Lung (tissue), 11 donors: ENCODE measurements at regions not wholly inside any gene's neighbourhood (a gene's known extent, or its start where the extent isn't known, plus 50 kb on each side); places are given as distances from the start of the nearest gene placed in this dataset.

Experiments
- ATAC-seq: fragments of 200-7000 bp; cut with Tn5 transposase; one replicate; pipeline ENCODE4 v1.9.1; 2020; ENCODE audit warnings: moderate number of reproducible peaks; ENCODE audit not compliant: insufficient read depth, low FRiP score
- DNase-seq, 3 donors: peaks; one replicate each; pipeline ENCODE4 v3.0.0-alpha.2; 2013 to 2017
- H3K27ac ChIP-seq, 2 donors: one replicate each; pipeline ENCODE4 v1.5.1; 2013; ENCODE audit warnings: mild to moderate bottlenecking in 2 of 2, moderate library complexity in 2 of 2, control low read depth in 1 of 2, inconsistent platforms in 1 of 2, low read depth in 1 of 2, low read length in 1 of 2
- H3K27me3 ChIP-seq, 3 donors: one replicate each; pipeline ENCODE4 v1.5.1; 2013; ENCODE audit warnings: low read length in 2 of 3; ENCODE audit not compliant: control insufficient read depth in 3 of 3, insufficient read depth in 3 of 3
- H3K36me3 ChIP-seq, 4 donors: one replicate each; pipeline ENCODE4 v1.5.1; 2013; ENCODE audit warnings: low read length in 4 of 4, mild to moderate bottlenecking in 1 of 4, moderate library complexity in 1 of 4; ENCODE audit not compliant: control insufficient read depth in 4 of 4, insufficient read depth in 4 of 4
- H3K4me1 ChIP-seq, 5 donors: one replicate each; pipeline ENCODE4 v1.5.1; 2013; ENCODE audit warnings: low read length in 5 of 5, mild to moderate bottlenecking in 2 of 5, moderate library complexity in 1 of 5; ENCODE audit not compliant: control insufficient read depth in 5 of 5, insufficient read depth in 5 of 5
- H3K4me3 ChIP-seq: one replicate; pipeline ENCODE4 v1.5.1; 2013; ENCODE audit warnings: mild to moderate bottlenecking, control low read depth, moderate library complexity
- H3K9ac ChIP-seq, 2 donors: one replicate each; pipeline ENCODE4 v1.5.1; 2013; ENCODE audit warnings: low read length in 2 of 2, control low read depth in 1 of 2; ENCODE audit not compliant: insufficient read depth in 1 of 2
- H3K9me3 ChIP-seq, 4 donors: one replicate each; pipeline ENCODE4 v1.5.1; 2013; ENCODE audit warnings: low read length in 3 of 4, mild to moderate bottlenecking in 1 of 4, moderate library complexity in 1 of 4; ENCODE audit not compliant: control insufficient read depth in 4 of 4, insufficient read depth in 3 of 4
- WGBS, 2 donors: extraction: QIAGEN DNeasy Blood & Tissue Kit; methylation state at CpG; one replicate each; pipeline ENCODE4 v1.1.7; 2013; 5-methylcytosine and 5-hydroxymethylcytosine counted together
- TF ChIP-seq, protein P1 (sequence below): IDR thresholded peaks from 2 replicates; pipeline ENCODE4 v1.5.1; 2012; ENCODE audit warnings: mild to moderate bottlenecking; ENCODE audit errors: control extremely low read depth, extremely low read depth
- donor health status: control.
- donor health status: control.
- donor health status: Bipolar disorder and iron deficiency.
- donor health status: healthy.
- donor health status: DM: yes; HTN: yes; CAD: no.

- ATAC-seq = no peak
- Histone ChIP-seq H3K36me3 (no peaks in the 10 kb centered on the region), H3K9ac (no peak overlapping the region), H3K27ac (no peak overlapping the region), H3K9me3 (no peaks in the 10 kb centered on the region), H3K4me3 (no peak overlapping the region), H3K27me3 (no peaks in the 10 kb centered on the region), H3K4me1 (no peaks in the 10 kb centered on the region)
- TF ChIP-seq, protein P1, sequence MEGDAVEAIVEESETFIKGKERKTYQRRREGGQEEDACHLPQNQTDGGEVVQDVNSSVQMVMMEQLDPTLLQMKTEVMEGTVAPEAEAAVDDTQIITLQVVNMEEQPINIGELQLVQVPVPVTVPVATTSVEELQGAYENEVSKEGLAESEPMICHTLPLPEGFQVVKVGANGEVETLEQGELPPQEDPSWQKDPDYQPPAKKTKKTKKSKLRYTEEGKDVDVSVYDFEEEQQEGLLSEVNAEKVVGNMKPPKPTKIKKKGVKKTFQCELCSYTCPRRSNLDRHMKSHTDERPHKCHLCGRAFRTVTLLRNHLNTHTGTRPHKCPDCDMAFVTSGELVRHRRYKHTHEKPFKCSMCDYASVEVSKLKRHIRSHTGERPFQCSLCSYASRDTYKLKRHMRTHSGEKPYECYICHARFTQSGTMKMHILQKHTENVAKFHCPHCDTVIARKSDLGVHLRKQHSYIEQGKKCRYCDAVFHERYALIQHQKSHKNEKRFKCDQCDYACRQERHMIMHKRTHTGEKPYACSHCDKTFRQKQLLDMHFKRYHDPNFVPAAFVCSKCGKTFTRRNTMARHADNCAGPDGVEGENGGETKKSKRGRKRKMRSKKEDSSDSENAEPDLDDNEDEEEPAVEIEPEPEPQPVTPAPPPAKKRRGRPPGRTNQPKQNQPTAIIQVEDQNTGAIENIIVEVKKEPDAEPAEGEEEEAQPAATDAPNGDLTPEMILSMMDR = no peak
- 85 to 86% methylated on average over 4 of the region's 4 CpGs for WGBS, 2 donors
- DNase-seq = no peak
Measured at GRCh38 chr13:80946008-80946802, 605.3 kb upstream of the SPRY2 start.

- Histone ChIP-seq H3K4me3 (no peak overlapping the region), H3K9me3 (no peaks in the 10 kb centered on the region), H3K27me3 (no peaks in the 10 kb centered on the region), H3K27ac (no peak overlapping the region), H3K4me1 (no peaks in the 10 kb centered on the region), H3K36me3 (no peaks in the 10 kb centered on the region), H3K9ac (no peak overlapping the region)
- TF ChIP-seq, protein P1 = no peak
- DNase-seq = peak; percentile 45 to 70 (median 61)
- ATAC-seq = no peak
- WGBS, 2 donors = 62 to 70% methylated on average over 3 of the region's 3 CpGs
Measured at GRCh38 chr13:80945328-80945727, 604.4 kb upstream of the SPRY2 start.

GRCh38 chr13:80939581-80939980 is 598.7 kb upstream of the SPRY2 start:
- no peaks in the 10 kb centered on the region for H3K4me1 ChIP-seq
- no peak for DNase-seq
- ATAC-seq = no peak
- no peaks in the 10 kb centered on the region for H3K27me3 ChIP-seq
- 86 to 89% methylated on average over 2 of the region's 2 CpGs for WGBS, 2 donors
- TF ChIP-seq, protein P1 = no peak
- H3K9ac ChIP-seq = no peak overlapping the region
- no peak overlapping the region for H3K4me3 ChIP-seq
- H3K36me3 ChIP-seq = no peaks in the 10 kb centered on the region
- H3K9me3 ChIP-seq = no peaks in the 10 kb centered on the region
- no peak overlapping the region for H3K27ac ChIP-seq
